H1 (cell line): ENCODE measurements at regions not wholly inside any gene's neighbourhood (a gene's known extent, or its start where the extent isn't known, plus 50 kb on each side); places are given as distances from the start of the nearest gene placed in this dataset.

Experiments
- CTCF ChIA-PET: fragments of 300-600 bp; sonication (Branson Sonifier 250); formaldehyde crosslinking; loops from one replicate; lab custom pipeline; 2021; ENCODE audit not compliant: partially characterized antibody; lab: Charles Lee
- POLR2A ChIA-PET: fragments of 300-600 bp; sonication (Branson Sonifier 250); formaldehyde crosslinking; loops from one replicate; lab custom pipeline; 2021; ENCODE audit warnings: inconsistent platforms; ENCODE audit not compliant: partially characterized antibody; lab: Charles Lee
- DNase-seq, 2 experiments: peaks; one replicate each; pipeline versions ENCODE4 v3.0.0 to v3.0.0-alpha.2; 2010 to 2022; ENCODE audit warnings: low spot score in 2 of 2, low read depth in 1 of 2, mixed read lengths in 1 of 2
- FAIRE-seq: peaks from 2 replicates; lab custom pipeline; 2011; peaks lifted over from hg19 to GRCh38; lab: Jason Lieb, UNC
- H2AFZ ChIP-seq: 2 replicates; pipeline ENCODE4 v1.8.1; 2012; ENCODE audit warnings: low read length, inconsistent platforms
- H2AK5ac ChIP-seq: 2 replicates; pipeline ENCODE4 v1.6.1; 2013; ENCODE audit warnings: low read depth, low read length
- H2BK120ac ChIP-seq: replicated peaks from 2 replicates; pipeline ENCODE3; 2013; ENCODE audit warnings: low read depth, low read length, inconsistent platforms
- H2BK12ac ChIP-seq: 2 replicates; pipeline ENCODE4 v1.6.1; 2013; ENCODE audit warnings: low read depth, low read length
- H2BK15ac ChIP-seq: 2 replicates; pipeline ENCODE4 v1.6.1; 2013; ENCODE audit warnings: low read length
- H2BK20ac ChIP-seq: 2 replicates; pipeline ENCODE4 v1.6.1; 2013; ENCODE audit warnings: low read length
- H2BK5ac ChIP-seq: 2 replicates; pipeline ENCODE4 v1.6.1; 2013; ENCODE audit warnings: low read depth, low read length
- H3K14ac ChIP-seq: 2 replicates; pipeline ENCODE4 v1.6.1; 2013; ENCODE audit warnings: inconsistent platforms; ENCODE audit not compliant: insufficient read length
- H3K18ac ChIP-seq: 2 replicates; pipeline ENCODE4 v1.6.1; 2013; ENCODE audit warnings: low read length; ENCODE audit errors: extremely low read depth
- H3K23ac ChIP-seq: 2 replicates; pipeline ENCODE4 v1.6.1; 2013; ENCODE audit warnings: inconsistent platforms; ENCODE audit not compliant: insufficient read length
- H3K23me2 ChIP-seq: 2 replicates; pipeline ENCODE4 v1.6.1; 2013; ENCODE audit warnings: low read depth, low read length
- H3K27ac ChIP-seq: 2 replicates; pipeline ENCODE4 v1.6.1; 2011; ENCODE audit warnings: low read depth, low read length, inconsistent platforms
- H3K27me3 ChIP-seq, 4 experiments: replicated peaks in 1 of 4; 1 replicate in 1 of 4; 2 replicates in 3 of 4; pipeline versions ENCODE4 v1.6.1 to v1.8.1; 2011 to 2013; ENCODE audit warnings: low read length in 3 of 4, mild to moderate bottlenecking in 3 of 4, inconsistent platforms in 2 of 4, mixed read lengths in 2 of 4, moderate library complexity in 1 of 4; ENCODE audit not compliant: control insufficient read depth in 3 of 4, insufficient read depth in 3 of 4; ENCODE audit errors: extremely low read depth in 1 of 4
- H3K36me3 ChIP-seq, 4 experiments: 2 replicates each; pipeline versions ENCODE4 v1.6.1 to v1.8.1; 2011 to 2013; ENCODE audit warnings: mild to moderate bottlenecking in 4 of 4, low read length in 3 of 4, moderate library complexity in 2 of 4, control low read depth in 1 of 4, inconsistent platforms in 1 of 4; ENCODE audit not compliant: insufficient read depth in 4 of 4, control insufficient read depth in 2 of 4
- H3K4ac ChIP-seq: replicated peaks from 2 replicates; pipeline ENCODE3; 2013; ENCODE audit warnings: low read length, low read depth, mixed read lengths, inconsistent platforms; ENCODE audit not compliant: insufficient read length
- H3K4me1 ChIP-seq, 4 experiments: replicated peaks in 1 of 4; 1 replicate in 1 of 4; 2 replicates in 3 of 4; pipeline versions ENCODE4 v1.6.1 to v1.8.1; 2011 to 2013; ENCODE audit warnings: low read length in 3 of 4, inconsistent platforms in 2 of 4, mixed read lengths in 1 of 4; ENCODE audit not compliant: insufficient read depth in 4 of 4, control insufficient read depth in 3 of 4
- H3K4me2 ChIP-seq, 2 experiments: 2 replicates each; pipeline versions ENCODE4 v1.6.1 to v1.8.1; 2011 to 2013; ENCODE audit warnings: low read depth in 2 of 2, low read length in 2 of 2, control low read depth in 1 of 2, inconsistent platforms in 1 of 2, mild to moderate bottlenecking in 1 of 2; ENCODE audit not compliant: insufficient read depth in 1 of 2
- H3K4me3 ChIP-seq, 4 experiments: fragments of 200-600, 300-600 bp in 1 of 4; sonication (generic), shearing (Covaris generic), sonication (Bioruptor Twin) in 1 of 4; 2 replicates each; pipeline versions ENCODE4 v1.5.1 to v1.8.1; 2011 to 2016; ENCODE audit warnings: low read length in 4 of 4, low read depth in 3 of 4, control low read depth in 2 of 4, inconsistent platforms in 2 of 4, mild to moderate bottlenecking in 2 of 4, mixed read lengths in 1 of 4, moderate library complexity in 1 of 4; ENCODE audit not compliant: insufficient read depth in 2 of 4; ENCODE audit errors: extremely low read depth in 1 of 4
- H3K56ac ChIP-seq: replicated peaks from 2 replicates; pipeline ENCODE3; 2013; ENCODE audit warnings: low read depth, mild to moderate bottlenecking, mixed read lengths, low read length, inconsistent platforms; ENCODE audit not compliant: insufficient read length
- H3K79me1 ChIP-seq: 2 replicates; pipeline ENCODE4 v1.6.1; 2013; ENCODE audit warnings: low read depth, low read length, control low read depth
- H3K79me2 ChIP-seq, 2 experiments: 2 replicates each; pipeline versions ENCODE4 v1.6.1 to v1.8.1; 2012 to 2013; ENCODE audit warnings: low read length in 2 of 2, mild to moderate bottlenecking in 2 of 2, inconsistent platforms in 1 of 2; ENCODE audit not compliant: insufficient read depth in 2 of 2, control insufficient read depth in 1 of 2
- H3K9ac ChIP-seq, 4 experiments: replicated peaks in 1 of 4; 1 replicate in 1 of 4; 2 replicates in 3 of 4; pipeline versions ENCODE4 v1.6.1 to v1.8.1; 2011 to 2013; ENCODE audit warnings: low read depth in 3 of 4, low read length in 3 of 4, control low read depth in 2 of 4, mild to moderate bottlenecking in 2 of 4, moderate library complexity in 2 of 4, inconsistent platforms in 1 of 4; ENCODE audit errors: extremely low read depth in 1 of 4
- H3K9me3 ChIP-seq, 2 experiments: 2 replicates each; pipeline versions ENCODE4 v1.6.1 to v1.8.1; 2012 to 2013; ENCODE audit warnings: mild to moderate bottlenecking in 2 of 2, moderate library complexity in 2 of 2, control low read depth in 1 of 2, inconsistent platforms in 1 of 2, low read depth in 1 of 2, low read length in 1 of 2, mixed read lengths in 1 of 2; ENCODE audit not compliant: insufficient read depth in 2 of 2
- H4K20me1 ChIP-seq, 2 experiments: replicated peaks in 1 of 2; 2 replicates each; pipeline versions ENCODE3 to v1.8.1; 2011 to 2013; ENCODE audit warnings: inconsistent platforms in 2 of 2, low read length in 2 of 2, mild to moderate bottlenecking in 1 of 2; ENCODE audit not compliant: insufficient read depth in 2 of 2, control insufficient read depth in 1 of 2
- H4K5ac ChIP-seq: 2 replicates; pipeline ENCODE4 v1.6.1; 2013; ENCODE audit warnings: low read length, low read depth, mixed read lengths, inconsistent platforms; ENCODE audit not compliant: insufficient read length
- H4K8ac ChIP-seq: 2 replicates; pipeline ENCODE4 v1.8.0; 2013; ENCODE audit warnings: mild to moderate bottlenecking, moderate library complexity, low read length, inconsistent platforms; ENCODE audit not compliant: insufficient read depth; ENCODE audit errors: extremely low read depth
- H4K91ac ChIP-seq: replicated peaks from 2 replicates; pipeline ENCODE3; 2013; ENCODE audit warnings: low read length, mixed read lengths, inconsistent platforms; ENCODE audit not compliant: insufficient read length
- RNF2 ChIP-seq: fragments of 200-900, 300-1000 bp; sonication (generic); IDR thresholded peaks from 2 replicates; pipeline ENCODE4 v1.7.1; 2016; ENCODE audit warnings: borderline replicate concordance, low read depth, mild to moderate bottlenecking, antibody characterized with exemption, low read length; ENCODE audit not compliant: poor library complexity, severe bottlenecking; ENCODE audit errors: missing control alignments
- WGBS, 2 experiments: shearing (Covaris generic) in 1 of 2; methylation state at CpG; one replicate each; pipeline versions ENCODE4 v1.1.6 to v1.1.7; 2013 to 2015; ENCODE audit warnings: low lambda C conversion rate in 2 of 2, mixed read lengths in 2 of 2, inconsistent platforms in 1 of 2, low coverage in 1 of 2, missing lambda C conversion rate in 1 of 2; ENCODE audit not compliant: insufficient replicate concordance in 2 of 2, insufficient coverage in 1 of 2, insufficient read length in 1 of 2; ENCODE audit errors: extremely low coverage in 1 of 2, missing lambda C conversion rate in 1 of 2; 5-methylcytosine and 5-hydroxymethylcytosine counted together
- TF ChIP-seq, protein P1 (sequence below): IDR thresholded peaks from 2 replicates; pipeline ENCODE4 v1.6.1; 2012; ENCODE audit warnings: inconsistent platforms

DNA sequence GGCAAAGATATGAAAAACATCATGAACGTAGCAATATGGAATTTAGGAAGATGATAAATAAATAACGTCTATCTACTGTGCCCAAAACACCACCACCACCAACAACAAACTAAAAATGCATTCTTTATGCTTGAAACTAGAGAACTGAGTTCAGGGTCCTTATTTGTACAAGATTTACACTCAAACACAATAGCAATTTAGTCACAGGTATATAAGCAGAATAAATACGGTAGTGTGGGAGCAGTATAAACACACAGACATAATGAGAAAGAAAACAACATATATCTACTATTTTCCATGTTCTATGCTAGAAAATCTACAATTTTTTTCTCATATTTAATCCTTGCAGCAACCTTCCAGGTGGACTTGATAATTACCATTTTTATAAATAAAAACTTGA lies 64.3 kb downstream of the ARL4A start:
- Histone ChIP-seq H3K79me2 (no peaks in the 10 kb centered on the region), H4K8ac (no peak overlapping the region), H2AFZ (no peak overlapping the region), H3K27me3 (no peaks in the 10 kb centered on the region), H3K79me1 (no peaks in the 10 kb centered on the region), H3K9me3 (no peaks in the 10 kb centered on the region), H4K5ac (no peak overlapping the region), H2BK5ac (no peak overlapping the region), H3K9ac (no peak overlapping the region), H2AK5ac (no peak overlapping the region), H2BK20ac (no peak overlapping the region), H3K23ac (no peak overlapping the region), H3K56ac (no peak overlapping the region), H4K91ac (no peak overlapping the region), H2BK12ac (no peak overlapping the region), H4K20me1 (no peaks in the 10 kb centered on the region), H2BK120ac (no peak overlapping the region), H3K4me1 (peaks cover 0 to 11% (median 6%) of the 10 kb centered on the region in 4 experiments; a peak in 3 of 7 replicates), H3K27ac (no peak overlapping the region), H2BK15ac (no peak overlapping the region), H3K4me2 (no peak overlapping the region), H3K18ac (no peak overlapping the region), H3K14ac (no peak overlapping the region), H3K36me3 (no peaks in the 10 kb centered on the region; a peak in 1 of 8 replicates), H3K23me2 (no peaks in the 10 kb centered on the region; the same call in 1 of the 2 replicates), H3K4me3 (no peak overlapping the region), H3K4ac (no peak overlapping the region)
- ChIA-PET CTCF (no interaction called here), POLR2A (no interaction called here)
- 93% methylated on average over 3 of the region's 3 CpGs; no CpG with 5 or more reads in 1 of the 2 experiments for WGBS, 2 experiments
- no peak for DNase-seq
- no peak for FAIRE-seq
- TF ChIP-seq, protein P1, sequence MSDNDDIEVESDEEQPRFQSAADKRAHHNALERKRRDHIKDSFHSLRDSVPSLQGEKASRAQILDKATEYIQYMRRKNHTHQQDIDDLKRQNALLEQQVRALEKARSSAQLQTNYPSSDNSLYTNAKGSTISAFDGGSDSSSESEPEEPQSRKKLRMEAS, result no peak
- TF ChIP-seq RNF2, result no peak
